HG03460 (cell line): ENCODE measurements at regions not wholly inside any gene's neighbourhood (a gene's known extent, or its start where the extent isn't known, plus 50 kb on each side); places are given as distances from the start of the nearest gene placed in this dataset.
"Not testable (repeated sequence)": the region's sequence is repeated elsewhere in the genome, so short reads cannot be mapped to it uniquely, and the experiment has no call there.

ENCODE experiments used
- ATAC-seq: cut with Tn5 transposase; IDR thresholded peaks from one replicate; pipeline ENCODE4 v1.9.1; 2021; ENCODE audit not compliant: unreplicated experiment

- no peak for ATAC-seq
Measured at GRCh38 chr3:127069814-127070440, 87.0 kb downstream of the PLXNA1 start.

- ATAC-seq: no peak
Measured at GRCh38 chr3:127070776-127071175, 87.9 kb downstream of the PLXNA1 start.

- ATAC-seq: no peak
Measured at GRCh38 chr3:127071597-127072001, 88.7 kb downstream of the PLXNA1 start.

- ATAC-seq: no peak
Measured at GRCh38 chr3:127072221-127072771, 89.4 kb downstream of the PLXNA1 start.

GRCh38 chr3:127072971-127073783 is 90.3 kb downstream of the PLXNA1 start:
- no peak for ATAC-seq

GRCh38 chr3:127073941-127074820 is 91.3 kb downstream of the PLXNA1 start:
- no peak for ATAC-seq

GRCh38 chr3:127074900-127075360 is 92.0 kb downstream of the PLXNA1 start:
- peak; percentile 86 for ATAC-seq

GRCh38 chr3:127076166-127076992 is 93.5 kb downstream of the PLXNA1 start:
- ATAC-seq: not testable (repeated sequence)

GRCh38 chr3:127077068-127077467 is 94.2 kb downstream of the PLXNA1 start:
- ATAC-seq: no peak

- no peak for ATAC-seq
Measured at GRCh38 chr3:127077505-127078064, 94.7 kb downstream of the PLXNA1 start.

GRCh38 chr3:127078626-127079025 is 95.7 kb downstream of the PLXNA1 start:
- ATAC-seq: no peak

GRCh38 chr3:127079211-127079610 is 96.3 kb downstream of the PLXNA1 start:
- no peak for ATAC-seq

GRCh38 chr3:127081001-127081720 is 98.2 kb downstream of the PLXNA1 start:
- no peak for ATAC-seq

- no peak for ATAC-seq
Measured at GRCh38 chr3:127082066-127082465, 99.2 kb downstream of the PLXNA1 start.

GRCh38 chr3:127083778-127084397 is 101.0 kb downstream of the PLXNA1 start:
- no peak for ATAC-seq

GRCh38 chr3:127084401-127084990 is 101.6 kb downstream of the PLXNA1 start:
- ATAC-seq: no peak

- ATAC-seq: no peak
Measured at GRCh38 chr3:127085576-127085975, 102.7 kb downstream of the PLXNA1 start.

- ATAC-seq: not testable (repeated sequence)
Measured at GRCh38 chr3:127086591-127086990, 103.7 kb downstream of the PLXNA1 start.
